ENCODE measurements at regions not wholly inside any gene's neighbourhood (a gene's known extent, or its start where the extent isn't known, plus 50 kb on each side); places are given as distances from the start of the nearest gene placed in this dataset.

DNA sequence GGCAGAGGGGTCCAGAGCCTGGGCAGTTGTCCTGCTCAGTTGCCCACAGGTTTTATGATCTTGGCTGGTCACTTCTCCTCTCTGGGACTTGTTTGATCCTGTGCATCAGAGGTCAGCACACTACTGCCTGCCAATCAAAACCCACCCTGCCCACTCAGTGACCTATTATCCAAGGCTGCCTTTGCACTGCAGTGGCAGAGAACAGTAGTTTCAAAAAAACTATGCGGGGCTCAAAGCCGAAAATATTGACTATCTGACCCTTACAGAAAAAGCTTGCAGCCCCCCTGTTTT is 218.2 kb downstream of the CYP26B1 start (continued):
- TF ChIP-seq CHD7 (IDR thresholded peaks at IDR 0.05; ENCODE audit: insufficient replicate concordance, low read length) (no peak), CHD1 (IDR thresholded peaks at IDR 0.05; ENCODE audit: low read depth, low read length) (no peak), SIX5 (IDR thresholded peaks at IDR 0.05; ENCODE audit: low read depth, low read length) (no peak), BRCA1 (IDR thresholded peaks at IDR 0.05; ENCODE audit: low read depth, low read length) (no peak), JUND (IDR thresholded peaks at IDR 0.05; ENCODE audit: low read length) (no peak), RXRA (IDR thresholded peaks at IDR 0.05; ENCODE audit: insufficient read depth, low read depth, low read length) (no peak), NRF1 (IDR thresholded peaks at IDR 0.05; ENCODE audit: low read depth, low read length) (no peak), JUN (IDR thresholded peaks at IDR 0.05; ENCODE audit: low read depth, low read length) (no peak)
